ENCODE measurements at regions not wholly inside any gene's neighbourhood (a gene's known extent, or its start where the extent isn't known, plus 50 kb on each side); places are given as distances from the start of the nearest gene placed in this dataset.

- no peaks in the 10 kb centered on the region for H3K79me2 ChIP-seq (ENCODE audit: insufficient read depth, low read length)
- H3K27me3 ChIP-seq (ENCODE audit: insufficient read depth, low read length) = no peaks in the 10 kb centered on the region
- no peak overlapping the region for H3K4ac ChIP-seq (ENCODE audit: low read depth, low read length)
- no peak for TF ChIP-seq CTCF (conservative IDR thresholded peaks at IDR 0.05)
- no peak overlapping the region for H3K27ac Mint-ChIP-seq
- H3K4me1 ChIP-seq (ENCODE audit: insufficient read depth, low read length) = no peaks in the 10 kb centered on the region
- no peak overlapping the region for H3K23ac ChIP-seq (ENCODE audit: insufficient read length, low read depth, low read length)
- no peak overlapping the region for H3K9ac ChIP-seq (ENCODE audit: extremely low read depth, insufficient read length, low read length)
- H2BK12ac ChIP-seq (ENCODE audit: insufficient read length, low read depth, low read length) = no peak overlapping the region
- H3K4me1 Mint-ChIP-seq = peaks cover 9 to 10% of the 10 kb centered on the region in 2 experiments
- H2AFZ ChIP-seq (ENCODE audit: low read length) = no peak overlapping the region
- H3K14ac ChIP-seq (ENCODE audit: insufficient read depth, low read length) = no peak overlapping the region
- no peaks in the 10 kb centered on the region for H3K79me1 ChIP-seq (ENCODE audit: insufficient read depth, low read depth, low read length, poor library complexity, severe bottlenecking)
- H3K27me3 Mint-ChIP-seq (ENCODE audit: low read depth) = no peaks in the 10 kb centered on the region
- H3K23me2 ChIP-seq (ENCODE audit: insufficient read length, low read depth, low read length, poor library complexity, severe bottlenecking) = no peaks in the 10 kb centered on the region
- H2AK5ac ChIP-seq (ENCODE audit: insufficient read length, low read length) = no peak overlapping the region
- no peak overlapping the region for H2BK5ac ChIP-seq (ENCODE audit: insufficient read length, low read length)
- no peak overlapping the region for H4K8ac ChIP-seq (replicated peaks; ENCODE audit: insufficient read length, low read depth, low read length)
- no peaks in the 10 kb centered on the region for H3K36me3 Mint-ChIP-seq (ENCODE audit: insufficient read depth in 1 of 3, low read depth in 3 of 3)
- DNase-seq = no peak
- H2BK15ac ChIP-seq (ENCODE audit: low read depth, low read length) = no peak overlapping the region
- H4K20me1 ChIP-seq (ENCODE audit: control insufficient read depth, insufficient read depth, insufficient read length) = no peaks in the 10 kb centered on the region
- H3K9me3 Mint-ChIP-seq = no peaks in the 10 kb centered on the region
- H3K27ac ChIP-seq (ENCODE audit: insufficient read length, low read depth, low read length) = no peak overlapping the region
- no peak overlapping the region for H3K18ac ChIP-seq (ENCODE audit: insufficient read length, low read depth, low read length)
- no peak overlapping the region for H2BK120ac ChIP-seq (ENCODE audit: low read depth, low read length, poor library complexity, severe bottlenecking)
- H4K91ac ChIP-seq (ENCODE audit: insufficient read length, low read depth, low read length) = no peak overlapping the region
- H4K5ac ChIP-seq (ENCODE audit: insufficient read length, low read depth, low read length) = no peak overlapping the region
- no peak overlapping the region for H2BK20ac ChIP-seq (ENCODE audit: low read depth, low read length, poor library complexity, severe bottlenecking)
- H3T11ph ChIP-seq (ENCODE audit: low read length) = no peak overlapping the region
- no peak overlapping the region for H3K56ac ChIP-seq (ENCODE audit: insufficient read length, low read depth, low read length)
- no peak overlapping the region for H3K4me3 Mint-ChIP-seq
- H3K9me3 ChIP-seq (ENCODE audit: control insufficient read depth, low read depth, low read length) = no peaks in the 10 kb centered on the region
- H3K4me2 ChIP-seq (ENCODE audit: insufficient read depth, insufficient read length, low read length) = no peak overlapping the region
- WGBS (ENCODE audit: extremely low coverage, insufficient read length, low lambda C conversion rate) = no CpG with 5 or more reads among the region's 2 CpGs
Measured at GRCh38 chr15:47414207-47414606, 303.1 kb upstream of the SEMA6D start.

Data from H9 (cell line).